ENCODE measurements at regions not wholly inside any gene's neighbourhood (a gene's known extent, or its start where the extent isn't known, plus 50 kb on each side); places are given as distances from the start of the nearest gene placed in this dataset.

DNA sequence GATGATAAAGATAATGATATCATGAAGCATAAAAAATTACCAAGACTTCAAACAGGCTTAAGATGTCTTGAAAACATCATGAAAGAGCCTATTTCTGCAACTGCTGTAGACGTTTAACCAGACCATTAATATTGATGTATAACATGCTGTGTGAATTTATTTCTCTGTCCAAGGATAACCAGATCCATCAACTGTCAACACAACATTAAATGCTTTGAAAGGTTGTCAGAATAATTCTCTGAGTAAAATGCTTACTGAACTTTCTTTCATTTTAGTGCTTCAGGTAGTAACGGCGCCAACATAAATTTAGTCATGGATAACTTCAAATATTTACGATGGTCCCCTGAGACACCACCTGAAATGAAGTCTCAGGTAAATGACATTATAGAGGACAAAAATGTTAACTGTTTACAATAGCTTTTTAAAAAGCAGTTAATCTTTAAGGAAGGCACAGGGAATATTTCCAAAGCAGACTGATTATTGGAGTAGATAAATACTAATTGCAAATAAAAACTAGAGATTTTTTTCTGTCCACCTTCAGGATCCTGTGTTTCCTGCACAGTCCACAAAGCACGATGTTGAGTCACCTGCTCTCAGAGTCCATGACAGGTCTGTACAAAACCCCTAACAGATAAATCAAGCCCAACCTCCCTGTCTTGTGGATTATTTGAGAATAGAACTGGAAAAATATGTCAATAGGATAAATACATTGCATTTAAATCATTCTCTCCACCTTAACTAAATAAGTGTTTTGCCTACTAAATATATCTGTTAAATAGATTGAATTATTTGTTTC, 1213.2 kb downstream of the XPNPEP1 start:
- Histone ChIP-seq H3K14ac (ENCODE audit: insufficient read depth, low read length) (no peak overlapping the region), H3K27ac (ENCODE audit: insufficient read length, low read depth, low read length) (no peak overlapping the region), H2AK5ac (ENCODE audit: insufficient read length, low read length) (no peak overlapping the region), H3T11ph (ENCODE audit: low read length) (no peak overlapping the region), H4K91ac (ENCODE audit: insufficient read length, low read depth, low read length) (no peak overlapping the region), H3K79me1 (ENCODE audit: insufficient read depth, low read depth, low read length, poor library complexity, severe bottlenecking) (no peaks in the 10 kb centered on the region), H2BK20ac (ENCODE audit: low read depth, low read length, poor library complexity, severe bottlenecking) (no peak overlapping the region), H3K23ac (ENCODE audit: insufficient read length, low read depth, low read length) (no peak overlapping the region), H4K20me1 (ENCODE audit: control insufficient read depth, insufficient read depth, insufficient read length) (no peaks in the 10 kb centered on the region), H3K4ac (ENCODE audit: low read depth, low read length) (no peak overlapping the region), H3K9ac (ENCODE audit: extremely low read depth, insufficient read length, low read length) (no peak overlapping the region), H3K23me2 (ENCODE audit: insufficient read length, low read depth, low read length, poor library complexity, severe bottlenecking) (no peaks in the 10 kb centered on the region), H3K56ac (ENCODE audit: insufficient read length, low read depth, low read length) (no peak overlapping the region), H3K4me2 (ENCODE audit: insufficient read depth, insufficient read length, low read length) (no peak overlapping the region), H2AFZ (ENCODE audit: low read length) (no peak overlapping the region), H3K18ac (ENCODE audit: insufficient read length, low read depth, low read length) (no peak overlapping the region), H4K5ac (ENCODE audit: insufficient read length, low read depth, low read length) (no peak overlapping the region), H4K8ac (replicated peaks; ENCODE audit: insufficient read length, low read depth, low read length) (no peak overlapping the region), H2BK15ac (ENCODE audit: low read depth, low read length) (no peak overlapping the region), H2BK5ac (ENCODE audit: insufficient read length, low read length) (no peak overlapping the region), H3K27me3 (ENCODE audit: insufficient read depth, low read length) (no peaks in the 10 kb centered on the region), H2BK120ac (ENCODE audit: low read depth, low read length, poor library complexity, severe bottlenecking) (no peak overlapping the region), H2BK12ac (ENCODE audit: insufficient read length, low read depth, low read length) (no peak overlapping the region), H3K79me2 (ENCODE audit: insufficient read depth, low read length) (no peaks in the 10 kb centered on the region), H3K9me3 (ENCODE audit: control insufficient read depth, low read depth, low read length) (no peaks in the 10 kb centered on the region), H3K4me1 (ENCODE audit: insufficient read depth, low read length) (no peaks in the 10 kb centered on the region)
- WGBS (ENCODE audit: extremely low coverage, insufficient read length, low lambda C conversion rate), result no CpG with 5 or more reads among the region's 5 CpGs
- Mint-ChIP-seq H3K4me3 (no peak overlapping the region), H3K4me1 (no peaks in the 10 kb centered on the region), H3K9me3 (peaks cover 15 to 29% of the 10 kb centered on the region in 2 experiments), H3K36me3 (ENCODE audit: insufficient read depth in 1 of 3, low read depth in 3 of 3) (peaks cover 0 to 21% (median 8%) of the 10 kb centered on the region in 3 experiments; a peak in 6 of 7 replicates), H3K27me3 (ENCODE audit: low read depth) (no peaks in the 10 kb centered on the region; the same call in 1 of the 2 replicates), H3K27ac (no peak overlapping the region)
- no peak for TF ChIP-seq CTCF (conservative IDR thresholded peaks at IDR 0.05)
- no peak for DNase-seq

All from H9 (cell line).